PC-9 (cell line): ENCODE measurements at regions not wholly inside any gene's neighbourhood (a gene's known extent, or its start where the extent isn't known, plus 50 kb on each side); places are given as distances from the start of the nearest gene placed in this dataset.
A peak's percentile ranks its signal among the peaks of the same experiment; 100 is the strongest.

ENCODE experiments used
- BruUV-seq: library from RNA; stranded (reverse); fragments of 400-500 nt; replicated peaks from 2 replicates; lab custom pipeline; 2021; lab: Mats Ljungman, UMichigan
- CTCF ChIA-PET: fragments of 300-600 bp; sonication (Branson Sonifier 250); formaldehyde crosslinking; loops from one replicate; lab custom pipeline; 2022; ENCODE audit warnings: antibody characterized with exemption; lab: Charles Lee
- POLR2A ChIA-PET: fragments of 300-600 bp; sonication (Branson Sonifier 250); formaldehyde crosslinking; loops from one replicate; lab custom pipeline; 2022; ENCODE audit warnings: antibody characterized with exemption; ENCODE audit not compliant: unreplicated experiment; lab: Charles Lee
- DNase-seq, 2 experiments: peaks; one replicate each; pipeline versions ENCODE4 v3.0.0 to v3.0.0-alpha.2; 2015 to 2022; ENCODE audit warnings: mixed read lengths in 1 of 2
- H2AFZ ChIP-seq: fragments of 200-600 bp; sonication (generic); 2 replicates; pipeline ENCODE4 v1.8.1; 2017; ENCODE audit warnings: antibody characterized with exemption
- H3F3A ChIP-seq: fragments of 200-600 bp; sonication (generic); 2 replicates; pipeline ENCODE4 v1.8.1; 2017; ENCODE audit warnings: antibody characterized with exemption, mild to moderate bottlenecking, low read depth; ENCODE audit not compliant: insufficient read depth
- H3K27ac ChIP-seq: fragments of 200-600 bp; sonication (generic); 2 replicates; pipeline ENCODE4 v1.6.1; 2016; ENCODE audit warnings: mixed run types
- H3K27me3 ChIP-seq: fragments of 200-600 bp; sonication (generic); 2 replicates; pipeline ENCODE4 v1.6.1; 2016; ENCODE audit warnings: low read depth, mixed run types; ENCODE audit not compliant: insufficient read depth
- H3K36me3 ChIP-seq: fragments of 200-600 bp; sonication (generic); 2 replicates; pipeline ENCODE4 v1.6.1; 2016; ENCODE audit warnings: low read depth, mixed run types
- H3K4me1 ChIP-seq: fragments of 200-600 bp; sonication (generic); replicated peaks from 2 replicates; pipeline ENCODE4 v1.6.1; 2016; ENCODE audit warnings: mixed run types; ENCODE audit not compliant: insufficient read depth
- H3K4me2 ChIP-seq: fragments of 200-600 bp; sonication (generic); 2 replicates; pipeline ENCODE4 v1.6.1; 2017; ENCODE audit warnings: mixed run types
- H3K4me3 ChIP-seq: fragments of 200-600 bp; sonication (generic); 2 replicates; pipeline ENCODE4 v1.6.1; 2016; ENCODE audit warnings: mixed run types
- H3K79me2 ChIP-seq: fragments of 200-600 bp; sonication (generic); 2 replicates; pipeline ENCODE4 v1.6.1; 2017; ENCODE audit warnings: low read depth, mixed run types
- H3K9me2 ChIP-seq: fragments of 200-600 bp; sonication (generic); 2 replicates; pipeline ENCODE4 v1.8.1; 2017; ENCODE audit warnings: mild to moderate bottlenecking; ENCODE audit not compliant: insufficient read depth
- H3K9me3 ChIP-seq: fragments of 200-600 bp; sonication (generic); 2 replicates; pipeline ENCODE4 v1.8.1; 2016; ENCODE audit warnings: low read depth; ENCODE audit not compliant: insufficient read depth
- H4K20me1 ChIP-seq: fragments of 200-600 bp; sonication (generic); 2 replicates; pipeline ENCODE4 v1.8.1; 2017; ENCODE audit not compliant: insufficient read depth
- EZH2 ChIP-seq: fragments of 200-600 bp; sonication (generic); IDR thresholded peaks from 2 replicates; pipeline ENCODE4 v1.8.0; 2017; ENCODE audit warnings: antibody characterized with exemption, low read depth
- intact Hi-C: fragments of 100-400 bp; cut with micrococcal nuclease; formaldehyde crosslinking; loops from one replicate; pipeline ENCODE4 v1.10.0; 2022; ENCODE audit not compliant: unreplicated experiment
- TF ChIP-seq, protein P1 (sequence below): fragments of 200-600 bp; sonication (generic); conservative IDR thresholded peaks from 2 replicates; pipeline ENCODE4 v1.6.1; 2017; ENCODE audit warnings: mixed run types, antibody characterized with exemption, mild to moderate bottlenecking, moderate library complexity

DNA sequence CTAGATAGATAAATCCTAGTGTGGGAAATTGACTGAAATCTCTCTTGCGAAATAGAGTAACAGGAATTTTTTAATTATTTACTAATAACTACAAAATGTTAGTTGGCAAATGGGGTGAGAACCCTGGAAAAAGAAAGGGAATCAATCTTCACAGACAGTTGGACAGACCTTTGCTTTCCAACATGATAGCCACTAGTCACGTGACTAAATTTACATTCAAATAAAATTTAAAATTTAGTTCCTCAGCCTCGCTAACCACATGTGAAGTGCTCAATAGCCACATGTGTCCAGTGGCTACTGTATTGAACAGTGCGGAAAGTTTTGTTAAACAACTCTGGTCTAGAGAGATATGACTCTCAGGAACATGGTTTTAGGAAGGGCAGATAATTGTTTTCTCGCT, 289.9 kb upstream of the RASA1 start:
- no peaks in the 10 kb centered on the region for H3K79me2 ChIP-seq
- H3K36me3 ChIP-seq = no peaks in the 10 kb centered on the region
- H3K9me3 ChIP-seq = no peaks in the 10 kb centered on the region
- no peak for TF ChIP-seq EZH2
- TF ChIP-seq, protein P1, sequence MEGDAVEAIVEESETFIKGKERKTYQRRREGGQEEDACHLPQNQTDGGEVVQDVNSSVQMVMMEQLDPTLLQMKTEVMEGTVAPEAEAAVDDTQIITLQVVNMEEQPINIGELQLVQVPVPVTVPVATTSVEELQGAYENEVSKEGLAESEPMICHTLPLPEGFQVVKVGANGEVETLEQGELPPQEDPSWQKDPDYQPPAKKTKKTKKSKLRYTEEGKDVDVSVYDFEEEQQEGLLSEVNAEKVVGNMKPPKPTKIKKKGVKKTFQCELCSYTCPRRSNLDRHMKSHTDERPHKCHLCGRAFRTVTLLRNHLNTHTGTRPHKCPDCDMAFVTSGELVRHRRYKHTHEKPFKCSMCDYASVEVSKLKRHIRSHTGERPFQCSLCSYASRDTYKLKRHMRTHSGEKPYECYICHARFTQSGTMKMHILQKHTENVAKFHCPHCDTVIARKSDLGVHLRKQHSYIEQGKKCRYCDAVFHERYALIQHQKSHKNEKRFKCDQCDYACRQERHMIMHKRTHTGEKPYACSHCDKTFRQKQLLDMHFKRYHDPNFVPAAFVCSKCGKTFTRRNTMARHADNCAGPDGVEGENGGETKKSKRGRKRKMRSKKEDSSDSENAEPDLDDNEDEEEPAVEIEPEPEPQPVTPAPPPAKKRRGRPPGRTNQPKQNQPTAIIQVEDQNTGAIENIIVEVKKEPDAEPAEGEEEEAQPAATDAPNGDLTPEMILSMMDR = no peak
- H4K20me1 ChIP-seq = no peaks in the 10 kb centered on the region
- CTCF ChIA-PET = no interaction called here
- no TSS peak for BruUV-seq
- intact Hi-C loops = no loop called here
- no peaks in the 10 kb centered on the region for H3K4me1 ChIP-seq
- H3K27me3 ChIP-seq = no peaks in the 10 kb centered on the region
- no peaks in the 10 kb centered on the region for H3K9me2 ChIP-seq
- H3F3A ChIP-seq = no peaks in the 10 kb centered on the region
- DNase-seq = no peak
- no peak overlapping the region for H3K4me2 ChIP-seq
- H2AFZ ChIP-seq = no peak overlapping the region
- H3K4me3 ChIP-seq = no peak overlapping the region
- H3K27ac ChIP-seq = no peak overlapping the region
- POLR2A ChIA-PET = no interaction called here

DNA sequence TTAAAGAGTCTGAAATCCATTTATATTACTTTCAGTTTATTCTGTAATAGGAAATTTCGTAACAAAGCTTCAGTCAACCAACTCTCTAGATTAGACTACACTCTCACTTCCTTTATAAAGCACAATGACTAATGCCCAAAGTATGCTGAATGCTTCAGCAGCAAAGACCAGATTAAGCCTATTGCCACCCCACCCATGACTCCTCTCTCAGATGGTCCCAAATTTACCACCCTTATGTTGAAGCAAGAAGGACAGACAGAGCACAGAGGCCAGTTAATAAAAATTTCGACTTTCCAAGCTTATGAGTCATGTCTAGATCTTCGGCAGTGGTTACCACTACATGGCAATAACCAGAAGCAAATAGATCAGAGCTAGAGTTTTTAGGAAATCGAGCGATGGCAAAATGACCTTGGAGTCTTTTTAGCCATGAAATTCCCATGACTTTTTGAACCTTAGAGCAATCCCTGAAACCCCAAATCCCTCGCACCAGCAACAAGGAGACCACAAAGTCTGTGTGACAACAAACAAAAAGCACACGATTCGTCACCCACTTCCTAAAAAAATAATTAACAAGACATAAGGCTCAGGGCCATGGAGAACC, 287.8 kb upstream of the RASA1 start:
- ChIA-PET POLR2A (no interaction called here), CTCF (no interaction called here)
- H3K9me2 ChIP-seq = no peaks in the 10 kb centered on the region
- intact Hi-C loops = no loop called here
- H4K20me1 ChIP-seq = no peaks in the 10 kb centered on the region
- H3K79me2 ChIP-seq = no peaks in the 10 kb centered on the region
- H3K36me3 ChIP-seq = no peaks in the 10 kb centered on the region
- no peak overlapping the region for H3K4me2 ChIP-seq
- BruUV-seq = no TSS peak
- no peak overlapping the region for H3K27ac ChIP-seq
- no peaks in the 10 kb centered on the region for H3F3A ChIP-seq
- no peak overlapping the region for H3K4me3 ChIP-seq
- no peaks in the 10 kb centered on the region for H3K27me3 ChIP-seq
- DNase-seq = peak in 1 of 2 experiments; percentile 39
- TF ChIP-seq EZH2 = no peak
- TF ChIP-seq, protein P1 = no peak
- no peaks in the 10 kb centered on the region for H3K9me3 ChIP-seq
- no peaks in the 10 kb centered on the region for H3K4me1 ChIP-seq
- H2AFZ ChIP-seq = no peak overlapping the region

DNA sequence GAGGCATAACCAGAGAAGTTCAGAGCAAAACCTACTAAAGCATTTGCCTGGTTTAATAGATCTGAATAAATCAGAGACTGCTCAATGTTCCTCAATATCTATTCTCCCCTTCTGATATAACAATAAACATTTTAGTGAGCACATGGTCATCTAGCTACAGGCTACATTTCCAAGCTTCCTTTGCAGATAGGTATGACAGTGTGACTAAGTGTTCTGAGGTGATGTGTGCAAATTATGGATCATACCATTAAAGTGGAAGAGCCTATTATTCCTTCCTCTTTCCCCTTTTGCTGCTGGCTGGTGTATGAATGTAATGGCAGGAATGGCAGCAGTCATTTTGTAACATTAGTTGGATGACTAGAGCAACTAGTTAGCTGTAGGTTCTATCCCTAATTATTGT, 285.8 kb upstream of the RASA1 start:
- POLR2A ChIA-PET = no interaction called here
- Histone ChIP-seq H3K36me3 (no peaks in the 10 kb centered on the region), H3K79me2 (no peaks in the 10 kb centered on the region), H3F3A (no peaks in the 10 kb centered on the region), H3K9me2 (no peaks in the 10 kb centered on the region), H2AFZ (no peak overlapping the region), H3K27ac (no peak overlapping the region), H3K27me3 (no peaks in the 10 kb centered on the region), H3K9me3 (no peaks in the 10 kb centered on the region), H3K4me1 (no peaks in the 10 kb centered on the region), H3K4me2 (no peak overlapping the region), H4K20me1 (no peaks in the 10 kb centered on the region), H3K4me3 (no peak overlapping the region)
- intact Hi-C loops = no loop called here
- BruUV-seq = no TSS peak
- CTCF ChIA-PET = no interaction called here
- no peak for TF ChIP-seq EZH2
- TF ChIP-seq, protein P1 = no peak
- DNase-seq = no peak
